ENCODE measurements at regions not wholly inside any gene's neighbourhood (a gene's known extent, or its start where the extent isn't known, plus 50 kb on each side); places are given as distances from the start of the nearest gene placed in this dataset.

DNA sequence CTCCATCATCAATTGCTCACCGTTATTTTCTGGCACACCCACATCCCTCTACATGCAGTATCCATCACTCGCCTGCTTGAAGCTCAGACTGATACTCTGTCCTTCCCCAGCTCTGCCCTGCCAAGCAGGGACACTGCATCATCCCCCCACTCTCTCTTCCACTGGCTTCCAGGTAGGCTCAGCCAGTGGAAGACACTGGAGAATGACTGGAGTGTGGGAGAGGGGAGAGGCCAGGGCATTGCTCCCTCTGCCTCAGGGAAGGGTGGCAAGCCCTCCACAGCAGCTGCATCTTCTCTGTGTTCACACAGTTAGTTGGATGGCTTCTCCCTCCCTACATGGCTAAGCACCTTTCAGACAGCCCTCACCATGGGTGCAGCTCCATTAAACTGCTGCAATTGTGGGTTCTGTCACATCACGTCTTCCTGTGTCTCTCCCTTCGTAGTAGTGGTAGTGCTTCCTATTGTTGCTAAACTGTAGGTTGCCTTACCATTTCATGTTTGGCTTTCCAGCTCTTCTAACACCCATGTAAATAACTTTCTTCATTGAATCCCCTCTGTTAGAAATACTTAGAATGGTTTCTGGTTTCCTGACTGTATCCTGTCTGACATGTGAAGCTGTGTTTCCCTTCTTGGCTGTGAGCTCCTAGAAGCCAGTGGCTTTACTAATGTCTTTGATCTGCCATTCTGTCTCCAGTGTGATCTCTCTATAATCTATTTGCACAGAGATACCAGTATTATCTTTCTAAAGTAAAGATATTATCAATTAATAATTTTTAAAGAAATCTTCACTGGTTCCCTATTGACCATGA, 483.7 kb upstream of the LRRN3 start:
- TF ChIP-seq ZNF557 (CRISPR knock-in tag; IDR thresholded peaks at IDR 0.05) = no peak
- no peak for TF ChIP-seq CTCF (CRISPR knock-in tag; IDR thresholded peaks at IDR 0.05)
- TF ChIP-seq PRPF4 (IDR thresholded peaks at IDR 0.05; ENCODE audit: low read depth, low read length, poor library complexity, severe bottlenecking) = no peak
- TF ChIP-seq, protein P1, sequence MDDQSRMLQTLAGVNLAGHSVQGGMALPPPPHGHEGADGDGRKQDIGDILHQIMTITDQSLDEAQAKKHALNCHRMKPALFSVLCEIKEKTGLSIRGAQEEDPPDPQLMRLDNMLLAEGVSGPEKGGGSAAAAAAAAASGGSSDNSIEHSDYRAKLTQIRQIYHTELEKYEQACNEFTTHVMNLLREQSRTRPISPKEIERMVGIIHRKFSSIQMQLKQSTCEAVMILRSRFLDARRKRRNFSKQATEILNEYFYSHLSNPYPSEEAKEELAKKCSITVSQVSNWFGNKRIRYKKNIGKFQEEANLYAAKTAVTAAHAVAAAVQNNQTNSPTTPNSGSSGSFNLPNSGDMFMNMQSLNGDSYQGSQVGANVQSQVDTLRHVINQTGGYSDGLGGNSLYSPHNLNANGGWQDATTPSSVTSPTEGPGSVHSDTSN (CRISPR knock-in tag; IDR thresholded peaks at IDR 0.05; ENCODE audit: borderline replicate concordance) = no peak
- TF ChIP-seq NR1H2 (CRISPR knock-in tag; IDR thresholded peaks at IDR 0.05; ENCODE audit: borderline replicate concordance, low read depth) = no peak
